HCT116 (cell line): ENCODE measurements at regions not wholly inside any gene's neighbourhood (a gene's known extent, or its start where the extent isn't known, plus 50 kb on each side); places are given as distances from the start of the nearest gene placed in this dataset.

ENCODE experiments used
- ATAC-seq: fragments of 200-7000 bp; cut with Tn5 transposase; 2 replicates; pipeline ENCODE4 v1.9.1; 2020; ENCODE audit warnings: mild to moderate bottlenecking, moderate library complexity
- BruUV-seq: library from RNA; stranded (reverse); fragments of 400-500 nt; replicated peaks from 2 replicates; lab custom pipeline; 2021; lab: Mats Ljungman, UMichigan
- CTCF ChIA-PET: fragments of 300-600 bp; sonication (Branson Sonifier 250); formaldehyde crosslinking; loops from one replicate; lab custom pipeline; 2021; ENCODE audit warnings: antibody characterized with exemption; lab: Charles Lee
- POLR2A ChIA-PET: fragments of 300-600, 350-600 bp; sonication (Branson Sonifier 250); formaldehyde crosslinking; loops from one replicate; lab custom pipeline; 2021; ENCODE audit warnings: antibody characterized with exemption; lab: Charles Lee
- RAD21 ChIA-PET, 2 experiments: fragments of 300-600 bp; sonication (Branson Sonifier 250); formaldehyde crosslinking; loops; one replicate each; lab custom pipeline; 2023; ENCODE audit warnings: low total read pairs in 2 of 2; ENCODE audit not compliant: uncharacterized antibody in 2 of 2, unreplicated experiment in 2 of 2, low non-redundant PET in 1 of 2; lab: Charles Lee
- DNase-seq: peaks from one replicate; pipeline ENCODE4 v3.0.0-alpha.2; 2010; ENCODE audit warnings: low read depth, low spot score
- H2AFZ ChIP-seq: fragments of 200-600 bp; shearing (Covaris generic), sonication (generic); 2 replicates; pipeline ENCODE4 v1.6.1; 2017; ENCODE audit warnings: low read depth, mixed run types, mixed read lengths, antibody characterized with exemption, low read length; ENCODE audit not compliant: poor library complexity, severe bottlenecking
- H3K27ac ChIP-seq: 2 replicates; pipeline ENCODE4 v1.5.1; 2012; ENCODE audit warnings: low read depth, low read length
- H3K27me3 ChIP-seq: fragments of 200-600 bp; sonication (generic); 2 replicates; pipeline ENCODE4 v1.6.1; 2016; ENCODE audit warnings: mixed run types, low read length, mixed read lengths; ENCODE audit not compliant: insufficient read depth
- H3K36me3 ChIP-seq, 2 experiments: fragments of 200-500 bp in 1 of 2; fragments of 200-600 bp in 1 of 2; sonication (Bioruptor generic) in 1 of 2; sonication (generic) in 1 of 2; 2 replicates each; pipeline versions ENCODE4 v1.5.1 to v1.6.1; 2014 to 2016; ENCODE audit warnings: low read length in 2 of 2, inconsistent platforms in 1 of 2, mixed read lengths in 1 of 2, mixed run types in 1 of 2; ENCODE audit not compliant: insufficient read depth in 2 of 2, control insufficient read depth in 1 of 2
- H3K4me1 ChIP-seq, 2 experiments: fragments of 200-600 bp in 1 of 2; sonication (generic) in 1 of 2; 2 replicates each; pipeline versions ENCODE4 v1.5.1 to v1.6.1; 2012 to 2017; ENCODE audit warnings: low read length in 2 of 2, inconsistent platforms in 1 of 2, mild to moderate bottlenecking in 1 of 2, mixed read lengths in 1 of 2, mixed run types in 1 of 2, moderate library complexity in 1 of 2; ENCODE audit not compliant: insufficient read depth in 2 of 2, control insufficient read depth in 1 of 2
- H3K4me2 ChIP-seq: fragments of 200-600 bp; sonication (generic); 2 replicates; pipeline ENCODE4 v1.6.1; 2017; ENCODE audit warnings: mixed run types, low read length, mixed read lengths
- H3K4me3 ChIP-seq, 2 experiments: fragments of 200-600 bp in 1 of 2; sonication (generic) in 1 of 2; replicated peaks in 1 of 2; 2 replicates each; pipeline ENCODE4 v1.5.1; 2011 to 2016; ENCODE audit warnings: low read length in 2 of 2, control low read depth in 1 of 2, low read depth in 1 of 2, mild to moderate bottlenecking in 1 of 2, mixed read lengths in 1 of 2, mixed run types in 1 of 2
- H3K79me2 ChIP-seq: fragments of 200-600 bp; sonication (generic); 2 replicates; pipeline ENCODE4 v1.6.1; 2017; ENCODE audit warnings: mild to moderate bottlenecking, mixed run types, low read length, moderate library complexity, mixed read lengths; ENCODE audit not compliant: insufficient read depth
- H3K9ac ChIP-seq: fragments of 200-600 bp; sonication (generic); 2 replicates; pipeline ENCODE4 v1.6.1; 2016; ENCODE audit warnings: low read length, mixed read lengths
- H3K9me2 ChIP-seq: fragments of 200-600 bp; sonication (generic), shearing (Covaris generic); 2 replicates; pipeline ENCODE4 v1.6.1; 2017; ENCODE audit warnings: mixed run types, mild to moderate bottlenecking, moderate library complexity; ENCODE audit not compliant: insufficient read depth
- H3K9me3 ChIP-seq, 2 experiments: fragments of 200-500 bp in 1 of 2; fragments of 200-600 bp in 1 of 2; sonication (Bioruptor generic) in 1 of 2; sonication (generic) in 1 of 2; 2 replicates each; pipeline ENCODE4 v1.6.1; 2014 to 2017; ENCODE audit warnings: low read length in 2 of 2, mixed read lengths in 2 of 2, inconsistent platforms in 1 of 2, low read depth in 1 of 2, mild to moderate bottlenecking in 1 of 2, mixed run types in 1 of 2, moderate library complexity in 1 of 2; ENCODE audit not compliant: control insufficient read depth in 1 of 2, insufficient read depth in 1 of 2
- H4K20me1 ChIP-seq: fragments of 200-600 bp; sonication (generic), shearing (Covaris generic); 2 replicates; pipeline ENCODE4 v1.6.1; 2017; ENCODE audit warnings: mixed run types, mild to moderate bottlenecking, moderate library complexity; ENCODE audit not compliant: insufficient read depth
- ATF3 ChIP-seq: IDR thresholded peaks from 2 replicates; pipeline ENCODE4 v1.6.1; 2012
- ELF1 ChIP-seq: IDR thresholded peaks from 2 replicates; pipeline ENCODE4 v1.6.1; 2012; ENCODE audit warnings: low read depth, borderline replicate concordance
- EZH2 ChIP-seq: fragments of 200-600 bp; sonication (generic); IDR thresholded peaks from 2 replicates; pipeline ENCODE4 v1.6.1; 2017; ENCODE audit warnings: antibody characterized with exemption, mixed run types
- JUND ChIP-seq: IDR thresholded peaks from 2 replicates; pipeline ENCODE4 v1.6.1; 2012
- REST ChIP-seq: IDR thresholded peaks from 2 replicates; pipeline ENCODE4 v1.6.1; 2012; ENCODE audit warnings: low read depth
- SIN3A ChIP-seq: IDR thresholded peaks from 2 replicates; pipeline ENCODE4 v1.6.1; 2012; ENCODE audit warnings: low read depth
- TCF7L2 ChIP-seq: IDR thresholded peaks from 2 replicates; pipeline ENCODE4 v1.7.0; 2011; ENCODE audit warnings: borderline replicate concordance, inconsistent platforms; ENCODE audit not compliant: insufficient read depth, insufficient read length; ENCODE audit errors: extremely low read depth
- intact Hi-C: fragments of 100-400 bp; cut with micrococcal nuclease; formaldehyde crosslinking; loops from 2 replicates; pipeline ENCODE4 v1.10.0; 2022
- TF ChIP-seq, protein P1 (sequence below): IDR thresholded peaks from 2 replicates; pipeline ENCODE4 v1.6.1; 2011; ENCODE audit warnings: mild to moderate bottlenecking, low read length, moderate library complexity; ENCODE audit not compliant: insufficient replicate concordance; ENCODE audit errors: extremely low read depth

- H2AFZ ChIP-seq, result no peak overlapping the region
- no peak overlapping the region for H3K4me2 ChIP-seq
- no peaks in the 10 kb centered on the region for H3K79me2 ChIP-seq
- no peaks in the 10 kb centered on the region for H4K20me1 ChIP-seq
- H3K9ac ChIP-seq, result no peak overlapping the region
- no peaks in the 10 kb centered on the region for H3K27me3 ChIP-seq
- no peaks in the 10 kb centered on the region for H3K9me2 ChIP-seq
- ChIA-PET CTCF (no interaction called here), POLR2A (no interaction called here)
- BruUV-seq, result no TSS peak
- ATAC-seq (no peak), DNase-seq (no peak)
- H3K27ac ChIP-seq, result no peak overlapping the region
- H3K4me1 ChIP-seq, result no peaks in the 10 kb centered on the region
- H3K9me3 ChIP-seq, result peaks cover 0 to 5% of the 10 kb centered on the region in 2 experiments; a peak in 1 of 4 replicates
- no peak overlapping the region for H3K4me3 ChIP-seq
- no peaks in the 10 kb centered on the region for H3K36me3 ChIP-seq
- TF ChIP-seq, protein P1, sequence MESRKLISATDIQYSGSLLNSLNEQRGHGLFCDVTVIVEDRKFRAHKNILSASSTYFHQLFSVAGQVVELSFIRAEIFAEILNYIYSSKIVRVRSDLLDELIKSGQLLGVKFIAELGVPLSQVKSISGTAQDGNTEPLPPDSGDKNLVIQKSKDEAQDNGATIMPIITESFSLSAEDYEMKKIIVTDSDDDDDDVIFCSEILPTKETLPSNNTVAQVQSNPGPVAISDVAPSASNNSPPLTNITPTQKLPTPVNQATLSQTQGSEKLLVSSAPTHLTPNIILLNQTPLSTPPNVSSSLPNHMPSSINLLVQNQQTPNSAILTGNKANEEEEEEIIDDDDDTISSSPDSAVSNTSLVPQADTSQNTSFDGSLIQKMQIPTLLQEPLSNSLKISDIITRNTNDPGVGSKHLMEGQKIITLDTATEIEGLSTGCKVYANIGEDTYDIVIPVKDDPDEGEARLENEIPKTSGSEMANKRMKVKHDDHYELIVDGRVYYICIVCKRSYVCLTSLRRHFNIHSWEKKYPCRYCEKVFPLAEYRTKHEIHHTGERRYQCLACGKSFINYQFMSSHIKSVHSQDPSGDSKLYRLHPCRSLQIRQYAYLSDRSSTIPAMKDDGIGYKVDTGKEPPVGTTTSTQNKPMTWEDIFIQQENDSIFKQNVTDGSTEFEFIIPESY, result no peak
- TF ChIP-seq EZH2, result no peak
- no peak for TF ChIP-seq ATF3
- TF ChIP-seq JUND, result no peak
- TF ChIP-seq ELF1, result no peak
- TF ChIP-seq, all 23 proteins: peak for 0
- intact Hi-C loops, result no loop called here
- RAD21 ChIA-PET, result no interaction called here
Measured at GRCh38 chr16:86643671-86644070, 65.3 kb downstream of the FOXL1 start.

DNA sequence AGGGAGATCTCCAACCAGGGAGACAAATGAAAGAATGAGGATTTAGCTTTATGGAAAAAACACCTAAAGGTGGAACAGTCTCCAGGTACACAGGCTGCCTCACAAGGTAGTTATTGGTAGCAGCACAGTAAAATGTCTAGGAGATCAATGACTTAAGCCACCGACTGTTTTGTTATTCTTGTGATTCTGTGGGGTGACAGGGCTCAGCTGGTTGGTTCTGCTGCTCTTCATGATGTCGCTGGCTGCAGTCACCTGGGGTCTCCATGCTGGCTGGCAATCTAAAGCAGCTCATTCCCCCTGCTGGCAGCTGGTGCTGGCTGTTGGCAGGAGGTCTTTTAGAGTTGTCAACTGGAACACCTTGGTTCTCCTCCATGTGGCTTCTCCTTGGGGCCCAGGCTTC lies 69.2 kb downstream of the FOXL1 start:
- Histone ChIP-seq H3K4me2 (no peak overlapping the region), H3K79me2 (no peaks in the 10 kb centered on the region), H3K9me2 (no peaks in the 10 kb centered on the region), H3K27ac (no peak overlapping the region), H3K4me3 (no peak overlapping the region), H3K9me3 (no peaks in the 10 kb centered on the region), H4K20me1 (no peaks in the 10 kb centered on the region), H3K36me3 (no peaks in the 10 kb centered on the region), H3K9ac (no peak overlapping the region), H3K27me3 (peaks cover 3% of the 10 kb centered on the region; the same call in 1 of the 2 replicates), H3K4me1 (no peaks in the 10 kb centered on the region), H2AFZ (no peak overlapping the region)
- TF ChIP-seq REST (no peak), SIN3A (no peak), TCF7L2 (no peak)
- BruUV-seq, result no TSS peak
- ATAC-seq (no peak), DNase-seq (no peak)
- ChIA-PET CTCF (no interaction called here), POLR2A (interaction anchor here (1.3 kb wide), 1 partner anchor 18 kb away, joined by 3 read pairs; no protein-coding TSS in a partner anchor), RAD21 (no interaction called here)
- intact Hi-C loops, result no loop called here
